ENCODE measurements at regions not wholly inside any gene's neighbourhood (a gene's known extent, or its start where the extent isn't known, plus 50 kb on each side); places are given as distances from the start of the nearest gene placed in this dataset.
A peak's percentile ranks its signal among the peaks of the same experiment; 100 is the strongest.
"Not testable (repeated sequence)": the region's sequence is repeated elsewhere in the genome, so short reads cannot be mapped to it uniquely, and the experiment has no call there.

DNA sequence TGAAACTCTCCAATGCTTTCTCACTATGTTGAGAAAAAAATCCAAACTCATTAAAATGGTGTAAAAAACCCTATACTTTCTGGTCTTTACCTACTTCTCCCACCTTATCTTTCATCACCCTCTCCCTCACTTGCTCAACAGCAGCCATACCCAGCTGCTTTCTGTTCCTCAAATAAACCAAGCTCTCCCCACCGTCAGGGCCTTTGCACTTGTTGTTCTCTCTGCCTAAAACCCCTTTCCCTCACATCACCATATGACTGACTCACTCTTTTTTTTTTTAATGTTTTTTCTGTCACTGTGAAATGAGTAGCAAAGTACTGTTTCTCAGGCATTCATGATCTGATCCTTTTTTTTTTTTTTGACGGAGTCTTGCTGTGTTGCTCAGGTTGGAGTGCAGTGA lies 122.3 kb upstream of the TMEM164 start:
- DNase-seq, result no peak

- peak; percentile 50 to 58 for DNase-seq
Measured at GRCh38 chrX:109886122-109886761, 116.7 kb upstream of the TMEM164 start.

GRCh38 chrX:109889289-109890006 lies 113.5 kb upstream of the TMEM164 start:
- DNase-seq, result peak in 1 of 2 experiments; percentile 9

- no peak for DNase-seq
Measured at GRCh38 chrX:109890300-109890699, 112.6 kb upstream of the TMEM164 start.

DNA sequence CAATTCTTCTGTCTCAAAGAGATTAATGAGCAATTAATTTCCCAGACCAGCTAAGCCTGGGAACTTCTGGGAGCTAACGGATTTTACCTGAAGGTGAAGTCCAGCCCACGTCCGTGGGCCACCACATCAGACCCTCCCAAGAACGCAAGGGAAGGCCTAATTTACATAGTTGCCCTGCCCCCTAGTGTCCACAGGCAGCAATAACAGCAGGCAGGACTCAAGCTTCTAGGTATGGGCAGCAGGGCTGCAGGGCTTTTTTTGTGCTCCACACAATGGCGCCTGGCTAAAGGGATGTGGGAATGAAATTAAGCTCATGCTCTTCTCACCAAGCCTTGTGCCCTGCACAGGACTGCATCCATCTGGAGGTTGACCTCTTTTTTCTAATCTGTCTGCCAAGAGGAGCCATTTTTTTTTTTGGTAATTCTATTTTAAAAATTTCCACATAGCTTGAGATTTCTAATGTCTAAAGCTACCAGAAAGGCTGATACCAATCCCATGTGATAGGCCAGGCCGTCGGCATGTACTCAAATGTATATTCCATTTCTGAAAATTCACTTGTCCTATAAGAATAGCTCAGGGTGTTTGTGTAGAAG lies 111.9 kb upstream of the TMEM164 start:
- DNase-seq, result peak; percentile 81

- not testable (repeated sequence) for DNase-seq
Measured at GRCh38 chrX:109896024-109896423, 106.9 kb upstream of the TMEM164 start.

GRCh38 chrX:109902665-109903064 lies 100.2 kb upstream of the TMEM164 start:
- DNase-seq, result no peak

DNA sequence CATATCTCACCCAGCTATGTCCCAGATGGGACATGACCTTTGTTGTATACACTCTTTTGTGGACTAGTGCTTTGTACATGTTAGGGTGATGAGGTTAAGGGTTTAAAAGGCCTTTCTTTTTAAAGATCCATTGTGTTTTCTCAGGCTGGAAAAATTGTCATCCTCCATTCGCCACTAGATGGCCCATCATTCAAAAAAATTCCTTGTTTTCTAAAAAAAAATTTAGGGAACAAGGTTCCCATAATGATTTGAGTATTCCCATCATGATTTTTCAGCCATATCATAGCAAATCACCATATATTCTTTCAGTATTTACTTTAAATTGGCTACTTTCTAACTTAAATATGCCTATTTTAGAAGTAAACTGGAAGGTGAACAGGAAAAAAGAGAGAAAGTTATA lies 91.9 kb upstream of the TMEM164 start:
- DNase-seq, result peak in 1 of 2 experiments; percentile 40

- not testable (repeated sequence) for DNase-seq
Measured at GRCh38 chrX:109912993-109913392, 89.9 kb upstream of the TMEM164 start.

- no peak for DNase-seq
Measured at GRCh38 chrX:109914114-109914849, 88.6 kb upstream of the TMEM164 start.

DNA sequence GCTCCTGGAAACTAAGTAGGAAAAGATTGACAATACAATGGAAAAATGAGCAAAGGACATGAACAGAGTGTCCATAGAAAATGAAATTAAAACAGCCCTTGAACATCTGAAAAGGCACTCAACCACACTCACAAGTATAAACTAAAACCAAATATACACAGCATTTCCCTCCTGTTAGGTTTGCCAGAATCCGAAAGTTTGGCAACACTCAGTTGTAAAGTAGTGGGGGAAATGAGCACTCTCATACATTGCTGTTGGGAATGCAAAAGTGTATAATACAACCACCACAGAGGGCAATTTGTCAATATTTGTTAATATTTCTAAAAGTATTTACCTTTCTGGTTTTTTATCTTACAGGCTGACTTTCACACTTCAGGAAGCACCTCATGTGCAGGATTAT lies 84.2 kb upstream of the TMEM164 start:
- no peak for DNase-seq

DNA sequence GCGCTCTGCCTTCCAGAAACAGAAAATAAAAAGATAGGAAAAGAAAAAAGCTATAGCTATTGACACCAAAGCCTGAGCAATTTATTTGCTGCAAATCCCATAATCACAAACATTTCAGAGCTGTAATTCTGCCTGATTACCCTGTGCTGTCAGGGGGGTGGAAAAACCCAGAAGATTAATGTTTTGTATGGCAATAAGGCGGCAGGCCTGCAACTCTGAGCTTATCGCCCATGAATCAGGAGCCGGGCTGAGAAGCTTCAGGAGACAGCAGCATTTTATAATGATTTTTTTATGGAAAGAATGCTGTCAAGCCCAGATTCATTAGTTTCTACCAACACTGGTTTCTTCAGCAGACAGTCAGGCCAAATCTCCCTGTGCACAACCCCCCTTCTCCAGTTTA lies 82.6 kb upstream of the TMEM164 start:
- DNase-seq, result peak in 1 of 2 experiments; percentile 16

DNA sequence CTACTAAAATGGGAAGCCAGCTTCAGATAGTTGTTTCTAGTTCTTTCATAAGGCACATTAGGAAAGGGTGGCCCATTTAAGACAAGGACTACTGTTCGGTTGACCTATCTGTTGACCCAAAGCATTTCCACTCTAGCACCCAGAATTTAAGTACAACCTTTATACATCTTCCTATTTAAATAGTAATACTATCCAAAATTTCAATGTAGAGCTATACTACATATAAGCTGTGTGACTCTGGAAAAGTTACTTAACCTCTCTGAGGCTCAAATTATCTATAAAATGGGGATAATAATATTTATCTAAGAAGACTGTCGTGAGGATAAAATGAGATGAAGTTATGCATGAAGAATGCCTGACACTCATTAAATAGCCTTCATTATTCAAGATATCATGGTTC lies 82.0 kb upstream of the TMEM164 start:
- no peak for DNase-seq

GRCh38 chrX:109922190-109922589 lies 80.7 kb upstream of the TMEM164 start:
- no peak for DNase-seq

DNA sequence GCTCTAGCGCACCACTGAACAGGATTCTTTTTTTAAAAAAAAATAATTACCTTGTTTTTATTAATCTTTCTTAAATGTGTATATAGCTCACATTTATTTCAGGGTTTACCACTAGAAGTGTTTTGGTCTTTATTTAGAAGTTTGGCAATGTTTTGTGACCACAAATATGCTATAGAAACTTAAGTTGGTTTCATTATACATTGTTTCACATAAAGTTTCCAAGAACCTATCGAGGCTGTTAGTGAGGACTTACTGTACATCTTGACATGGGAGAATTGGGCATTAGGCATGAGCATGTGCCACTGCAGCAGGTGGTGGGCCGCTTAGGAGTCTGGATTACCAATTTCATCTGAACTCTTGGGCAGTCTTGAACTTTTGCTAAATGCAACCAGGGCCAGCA lies 77.9 kb upstream of the TMEM164 start:
- not testable (repeated sequence) for DNase-seq

DNA sequence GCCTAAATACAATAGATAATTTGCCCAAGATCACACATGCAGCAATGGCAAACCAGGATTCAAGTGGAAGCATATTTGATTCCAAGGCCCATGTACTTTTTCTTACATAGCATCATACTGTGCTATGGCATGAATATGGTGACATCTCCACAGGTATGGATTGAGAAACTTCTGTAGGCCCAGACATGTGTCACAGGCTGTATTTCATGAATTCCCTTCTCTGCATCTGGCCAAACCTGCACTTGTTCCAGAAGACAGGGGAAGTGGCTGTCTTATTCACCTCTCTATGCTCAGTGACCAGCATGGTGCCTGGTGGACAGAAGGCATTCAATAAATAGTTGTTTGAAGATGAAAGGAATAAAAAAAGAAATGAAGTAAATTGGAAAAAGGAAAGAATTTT lies 77.3 kb upstream of the TMEM164 start:
- DNase-seq, result no peak

DNA sequence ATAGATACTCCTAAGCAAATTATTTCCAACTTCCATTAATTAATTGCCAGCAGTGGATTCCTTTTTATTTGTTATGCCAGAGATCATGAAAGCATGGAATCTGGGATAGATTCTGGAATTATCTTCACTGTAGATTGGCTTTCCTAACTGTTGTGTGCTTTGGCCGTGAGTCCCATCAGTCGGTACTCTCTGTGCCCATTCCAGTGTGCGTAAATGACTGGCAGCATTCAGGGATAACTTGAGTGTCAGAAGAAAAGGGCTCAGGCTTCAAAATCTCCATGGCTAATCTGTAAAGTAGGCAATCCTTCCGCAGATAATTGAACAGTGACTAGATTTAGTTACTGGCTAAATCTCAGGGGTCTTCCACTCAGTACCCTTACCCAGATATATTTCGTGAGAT lies 76.8 kb upstream of the TMEM164 start:
- DNase-seq, result no peak

GRCh38 chrX:109926743-109927662 lies 75.9 kb upstream of the TMEM164 start:
- no peak for DNase-seq

- no peak for DNase-seq
Measured at GRCh38 chrX:109927663-109928273, 75.1 kb upstream of the TMEM164 start.

GRCh38 chrX:109928596-109929335 lies 74.1 kb upstream of the TMEM164 start:
- DNase-seq, result no peak

GRCh38 chrX:109931677-109932076 lies 71.2 kb upstream of the TMEM164 start:
- no peak for DNase-seq
